Glutamatergic neuron (in vitro differentiated cells): ENCODE measurements at regions not wholly inside any gene's neighbourhood (a gene's known extent, or its start where the extent isn't known, plus 50 kb on each side); places are given as distances from the start of the nearest gene placed in this dataset.

Experiments
- DNase-seq: peaks from one replicate; pipeline ENCODE4 v3.0.0; 2022
- H3K27ac Mint-ChIP-seq: one replicate; pipeline ENCODE4 v1.8.0; 2020; ENCODE audit warnings: mild to moderate bottlenecking, mixed read lengths, inconsistent platforms; ENCODE audit not compliant: unreplicated experiment
- H3K27me3 Mint-ChIP-seq: one replicate; pipeline ENCODE4 v1.8.0; 2020; ENCODE audit warnings: mild to moderate bottlenecking, moderate library complexity, mixed read lengths, inconsistent platforms; ENCODE audit not compliant: unreplicated experiment
- H3K36me3 Mint-ChIP-seq: one replicate; pipeline ENCODE4 v1.8.0; 2020; ENCODE audit warnings: mild to moderate bottlenecking, mixed read lengths, inconsistent platforms; ENCODE audit not compliant: unreplicated experiment
- H3K4me1 Mint-ChIP-seq: one replicate; pipeline ENCODE4 v1.8.0; 2020; ENCODE audit warnings: mild to moderate bottlenecking, low read depth, mixed read lengths, inconsistent platforms; ENCODE audit not compliant: unreplicated experiment
- H3K4me3 Mint-ChIP-seq: one replicate; pipeline ENCODE4 v1.8.0; 2020; ENCODE audit warnings: mild to moderate bottlenecking, mixed read lengths, inconsistent platforms; ENCODE audit not compliant: unreplicated experiment
- H3K9me3 Mint-ChIP-seq: one replicate; pipeline ENCODE4 v1.8.0; 2020; ENCODE audit warnings: mild to moderate bottlenecking, moderate library complexity, mixed read lengths, inconsistent platforms; ENCODE audit not compliant: unreplicated experiment
- TF ChIP-seq, protein P1 (sequence below): fragments of 200-600 bp; sonication (generic); IDR thresholded peaks from one replicate; pipeline ENCODE4 v1.5.0; 2021; ENCODE audit not compliant: partially characterized antibody, unreplicated experiment

DNA sequence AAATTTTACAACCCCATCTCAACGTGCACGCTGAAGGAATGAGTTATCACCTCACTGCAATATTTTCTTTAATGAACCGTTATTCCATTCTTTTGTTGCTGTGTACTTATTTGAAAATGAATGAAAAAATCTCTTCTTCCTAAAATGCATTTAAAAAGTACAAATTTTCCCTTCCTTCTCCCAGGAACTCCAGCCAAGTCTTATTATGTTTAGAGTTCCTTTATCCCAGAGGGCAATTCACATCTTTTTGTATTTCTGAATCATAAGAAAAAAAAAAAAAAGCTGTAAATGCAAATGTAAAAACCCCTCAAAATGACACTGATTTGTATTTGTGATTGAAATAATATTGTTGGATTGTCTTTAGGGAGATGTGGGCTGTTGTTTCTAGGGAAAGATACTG is 2194.3 kb upstream of the CELF4 start:
- no peak overlapping the region for H3K27ac Mint-ChIP-seq
- H3K36me3 Mint-ChIP-seq: no peaks in the 10 kb centered on the region
- no peaks in the 10 kb centered on the region for H3K27me3 Mint-ChIP-seq
- no peaks in the 10 kb centered on the region for H3K4me1 Mint-ChIP-seq
- no peak overlapping the region for H3K4me3 Mint-ChIP-seq
- DNase-seq: no peak
- H3K9me3 Mint-ChIP-seq: peaks cover 3% of the 10 kb centered on the region
- TF ChIP-seq, protein P1, sequence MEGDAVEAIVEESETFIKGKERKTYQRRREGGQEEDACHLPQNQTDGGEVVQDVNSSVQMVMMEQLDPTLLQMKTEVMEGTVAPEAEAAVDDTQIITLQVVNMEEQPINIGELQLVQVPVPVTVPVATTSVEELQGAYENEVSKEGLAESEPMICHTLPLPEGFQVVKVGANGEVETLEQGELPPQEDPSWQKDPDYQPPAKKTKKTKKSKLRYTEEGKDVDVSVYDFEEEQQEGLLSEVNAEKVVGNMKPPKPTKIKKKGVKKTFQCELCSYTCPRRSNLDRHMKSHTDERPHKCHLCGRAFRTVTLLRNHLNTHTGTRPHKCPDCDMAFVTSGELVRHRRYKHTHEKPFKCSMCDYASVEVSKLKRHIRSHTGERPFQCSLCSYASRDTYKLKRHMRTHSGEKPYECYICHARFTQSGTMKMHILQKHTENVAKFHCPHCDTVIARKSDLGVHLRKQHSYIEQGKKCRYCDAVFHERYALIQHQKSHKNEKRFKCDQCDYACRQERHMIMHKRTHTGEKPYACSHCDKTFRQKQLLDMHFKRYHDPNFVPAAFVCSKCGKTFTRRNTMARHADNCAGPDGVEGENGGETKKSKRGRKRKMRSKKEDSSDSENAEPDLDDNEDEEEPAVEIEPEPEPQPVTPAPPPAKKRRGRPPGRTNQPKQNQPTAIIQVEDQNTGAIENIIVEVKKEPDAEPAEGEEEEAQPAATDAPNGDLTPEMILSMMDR: no peak

DNA sequence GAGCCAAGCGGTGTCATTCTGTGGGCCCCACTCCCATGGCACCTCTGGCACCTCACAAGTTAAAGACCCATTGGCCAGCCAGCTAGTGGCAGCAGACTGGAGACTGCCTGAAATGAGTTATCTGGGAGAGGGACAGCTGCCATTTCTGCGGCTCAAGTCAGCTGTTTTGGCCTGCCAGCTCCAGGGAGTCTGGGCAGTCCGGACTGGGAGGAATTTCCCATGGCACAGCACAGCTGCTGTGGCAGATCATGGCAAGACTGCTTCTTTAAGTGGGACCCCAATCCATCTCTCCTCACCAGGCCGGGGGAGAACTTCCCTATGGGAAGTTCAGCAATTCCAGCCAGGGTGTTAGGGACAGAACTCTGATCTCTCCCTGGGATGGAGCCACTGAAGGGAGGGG is 2187.6 kb upstream of the CELF4 start:
- no peaks in the 10 kb centered on the region for H3K27me3 Mint-ChIP-seq
- no peak overlapping the region for H3K27ac Mint-ChIP-seq
- TF ChIP-seq, protein P1: no peak
- no peak for DNase-seq
- no peaks in the 10 kb centered on the region for H3K36me3 Mint-ChIP-seq
- H3K4me1 Mint-ChIP-seq: no peaks in the 10 kb centered on the region
- no peak overlapping the region for H3K4me3 Mint-ChIP-seq
- H3K9me3 Mint-ChIP-seq: peaks cover 5% of the 10 kb centered on the region

DNA sequence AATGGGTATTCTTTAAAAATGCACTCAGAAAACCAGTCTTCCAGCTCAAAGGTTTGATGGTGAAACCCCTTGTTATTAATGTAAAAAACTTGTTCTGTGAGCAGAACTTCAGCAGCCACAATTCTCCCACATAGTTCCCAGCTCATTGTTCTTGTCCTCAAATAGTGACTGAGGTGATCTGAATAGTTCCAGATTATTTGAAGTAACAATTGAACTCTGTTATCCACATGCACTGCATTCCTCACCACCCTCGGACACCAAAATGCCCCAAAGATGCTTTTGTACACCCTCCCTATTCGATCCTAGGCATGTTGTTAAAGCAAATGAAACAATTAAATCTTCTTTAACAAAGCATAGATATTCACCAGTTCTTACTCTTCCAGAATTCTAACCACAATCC is 2186.8 kb upstream of the CELF4 start:
- Mint-ChIP-seq H3K27me3 (no peaks in the 10 kb centered on the region), H3K4me3 (no peak overlapping the region), H3K4me1 (no peaks in the 10 kb centered on the region), H3K27ac (no peak overlapping the region), H3K9me3 (peaks cover 5% of the 10 kb centered on the region), H3K36me3 (no peaks in the 10 kb centered on the region)
- TF ChIP-seq, protein P1: no peak
- DNase-seq: no peak

DNA sequence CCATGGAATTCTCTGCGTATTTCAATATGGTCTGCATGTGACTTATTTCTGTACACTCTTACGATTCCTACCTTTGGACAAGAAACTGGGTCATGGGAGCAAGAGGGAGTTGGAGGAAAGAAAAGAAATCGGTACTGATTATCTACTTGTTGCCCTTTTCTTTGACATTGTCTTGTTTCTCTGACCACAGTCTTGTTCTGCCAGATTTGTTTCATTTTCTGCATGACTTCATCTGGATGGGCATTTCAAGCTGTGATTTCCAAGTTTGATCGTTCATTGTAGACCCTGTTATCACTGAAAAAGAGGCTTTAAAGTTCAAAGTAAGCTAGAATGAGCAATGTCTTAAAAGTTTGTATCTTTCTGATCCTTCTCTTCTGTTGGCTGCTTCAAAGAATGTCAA is 2186.3 kb upstream of the CELF4 start:
- no peak for DNase-seq
- no peaks in the 10 kb centered on the region for H3K36me3 Mint-ChIP-seq

DNA sequence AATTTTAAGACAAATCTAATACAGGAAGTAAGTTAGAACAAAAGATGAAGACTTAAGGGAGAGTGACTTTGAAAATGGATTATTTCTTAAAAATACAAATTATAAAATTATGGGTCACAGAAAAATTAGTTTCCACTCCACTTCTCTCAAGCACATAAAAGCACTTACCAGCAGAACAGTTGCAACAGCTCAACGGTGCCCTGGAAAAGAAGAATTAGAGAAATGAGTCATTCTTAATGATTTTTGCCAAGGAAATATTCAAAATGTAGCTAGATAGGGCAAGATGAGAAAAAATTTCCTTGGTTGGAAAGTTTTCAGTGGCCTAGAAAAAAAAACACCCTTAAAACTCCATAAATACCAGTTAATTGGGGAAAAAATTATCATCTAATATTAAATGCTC is 2185.6 kb upstream of the CELF4 start:
- H3K36me3 Mint-ChIP-seq: no peaks in the 10 kb centered on the region
- H3K4me1 Mint-ChIP-seq: no peaks in the 10 kb centered on the region
- peaks cover 2% of the 10 kb centered on the region for H3K9me3 Mint-ChIP-seq
- TF ChIP-seq, protein P1: no peak
- no peak overlapping the region for H3K27ac Mint-ChIP-seq
- no peak for DNase-seq
- H3K4me3 Mint-ChIP-seq: no peak overlapping the region
- H3K27me3 Mint-ChIP-seq: no peaks in the 10 kb centered on the region

More for the DNA sequence above, 2186.3 kb upstream of the CELF4 start:
- H3K4me3 Mint-ChIP-seq: no peak overlapping the region
- no peaks in the 10 kb centered on the region for H3K4me1 Mint-ChIP-seq
- TF ChIP-seq, protein P1: no peak
- H3K27me3 Mint-ChIP-seq: no peaks in the 10 kb centered on the region
- H3K27ac Mint-ChIP-seq: no peak overlapping the region
- peaks cover 2% of the 10 kb centered on the region for H3K9me3 Mint-ChIP-seq
